Neural cell (in vitro differentiated cells): ENCODE measurements at regions not wholly inside any gene's neighbourhood (a gene's known extent, or its start where the extent isn't known, plus 50 kb on each side); places are given as distances from the start of the nearest gene placed in this dataset.

Experiments
- H2AFZ ChIP-seq: fragments of 200-600, 300-800 bp; sonication (generic), shearing (Covaris generic); 2 replicates; pipeline ENCODE4 v1.6.0; 2014; ENCODE audit warnings: low read depth, mild to moderate bottlenecking, antibody characterized with exemption, low read length, moderate library complexity
- H3F3A ChIP-seq: fragments of 200-600 bp; shearing (Covaris generic); 2 replicates; pipeline ENCODE4 v1.6.1; 2016; ENCODE audit warnings: mild to moderate bottlenecking, moderate library complexity, mixed read lengths, antibody characterized with exemption, low read length; ENCODE audit not compliant: insufficient read depth, poor library complexity, severe bottlenecking
- H3K27ac ChIP-seq: fragments of 200-600, 300-800 bp; sonication (generic), shearing (Covaris generic); 2 replicates; pipeline ENCODE4 v1.5.1; 2014; ENCODE audit warnings: mild to moderate bottlenecking, low read length, moderate library complexity
- H3K27me3 ChIP-seq: fragments of 300-800, 200-600 bp; sonication (generic), shearing (Covaris generic); 2 replicates; pipeline ENCODE4 v1.6.0; 2014; ENCODE audit warnings: mild to moderate bottlenecking, low read depth, low read length, moderate library complexity; ENCODE audit not compliant: insufficient read depth
- H3K36me3 ChIP-seq: fragments of 300-800, 200-600 bp; sonication (generic), shearing (Covaris generic); 2 replicates; pipeline ENCODE4 v1.5.1; 2014; ENCODE audit warnings: mild to moderate bottlenecking, antibody characterized with exemption, low read length, moderate library complexity; ENCODE audit not compliant: insufficient read depth
- H3K4me2 ChIP-seq: fragments of 300-800, 200-600 bp; sonication (generic), shearing (Covaris generic); 2 replicates; pipeline ENCODE4 v1.6.0; 2014; ENCODE audit warnings: mild to moderate bottlenecking, low read length
- H3K4me3 ChIP-seq: fragments of 300-800, 200-600 bp; sonication (generic), shearing (Covaris generic); 2 replicates; pipeline ENCODE4 v1.5.1; 2014; ENCODE audit warnings: mild to moderate bottlenecking, low read length, moderate library complexity
- H3K79me2 ChIP-seq: fragments of 200-600 bp; shearing (Covaris generic); replicated peaks from 2 replicates; pipeline ENCODE4 v1.6.0; 2014; ENCODE audit warnings: mild to moderate bottlenecking, low read length, moderate library complexity; ENCODE audit not compliant: insufficient read depth
- H3K9ac ChIP-seq: fragments of 300-800, 200-600 bp; sonication (generic), shearing (Covaris generic); 2 replicates; pipeline ENCODE4 v1.6.1; 2016; ENCODE audit warnings: mild to moderate bottlenecking, low read length, mixed read lengths
- H3K9me2 ChIP-seq: fragments of 200-600 bp; shearing (Covaris generic); 2 replicates; pipeline ENCODE4 v1.6.1; 2016; ENCODE audit warnings: mild to moderate bottlenecking, low read length, mixed read lengths; ENCODE audit not compliant: insufficient read depth
- H3K9me3 ChIP-seq: fragments of 200-600, 300-800 bp; sonication (generic), shearing (Covaris generic); 2 replicates; pipeline ENCODE4 v1.6.1; 2016; ENCODE audit warnings: mild to moderate bottlenecking, mixed run types, low read length, moderate library complexity, mixed read lengths
- H4K20me1 ChIP-seq: fragments of 200-600 bp; shearing (Covaris generic); 2 replicates; pipeline ENCODE4 v1.6.1; 2016; ENCODE audit warnings: mild to moderate bottlenecking, mixed run types; ENCODE audit not compliant: insufficient read depth
- CTCF ChIP-seq: fragments of 450-650 bp; IDR thresholded peaks from 2 replicates; pipeline ENCODE4 v1.5.1; 2014; ENCODE audit warnings: antibody characterized with exemption, mild to moderate bottlenecking, moderate library complexity; ENCODE audit not compliant: poor library complexity, severe bottlenecking
- EP300 ChIP-seq: fragments of 450-650 bp; conservative IDR thresholded peaks from 2 replicates; pipeline ENCODE4 v1.6.1; 2014; ENCODE audit warnings: antibody characterized with exemption, mild to moderate bottlenecking, moderate library complexity; ENCODE audit not compliant: poor library complexity, severe bottlenecking
- EZH2 ChIP-seq: fragments of 200-600, 300-800 bp; shearing (Covaris generic), sonication (generic); IDR thresholded peaks from 2 replicates; pipeline ENCODE4 v1.6.1; 2014; ENCODE audit warnings: antibody characterized with exemption, low read length, borderline replicate concordance, mild to moderate bottlenecking; ENCODE audit not compliant: insufficient read depth, poor library complexity, severe bottlenecking
- MXI1 ChIP-seq: fragments of 450-650 bp; conservative IDR thresholded peaks from 2 replicates; pipeline ENCODE4 v1.6.1; 2014; ENCODE audit warnings: antibody characterized with exemption, mild to moderate bottlenecking; ENCODE audit not compliant: poor library complexity, severe bottlenecking
- POLR2AphosphoS5 ChIP-seq: IDR thresholded peaks from 2 replicates; pipeline ENCODE4 v1.6.1; 2012
- RAD21 ChIP-seq: fragments of 450-650 bp; conservative IDR thresholded peaks from 2 replicates; pipeline ENCODE4 v1.6.1; 2014; ENCODE audit warnings: antibody characterized with exemption, mild to moderate bottlenecking, moderate library complexity
- REST ChIP-seq: IDR thresholded peaks from 2 replicates; pipeline ENCODE4 v1.6.1; 2012; ENCODE audit warnings: borderline replicate concordance
- SMC3 ChIP-seq: fragments of 450-650 bp; conservative IDR thresholded peaks from 2 replicates; pipeline ENCODE4 v1.6.1; 2014; ENCODE audit warnings: antibody characterized with exemption, mild to moderate bottlenecking, moderate library complexity; ENCODE audit not compliant: poor library complexity
- TAF1 ChIP-seq: IDR thresholded peaks from 2 replicates; pipeline ENCODE4 v1.6.1; 2012; ENCODE audit warnings: low read depth

- no peaks in the 10 kb centered on the region for H3K9me3 ChIP-seq
- no peak for TF ChIP-seq EP300
- TF ChIP-seq SMC3 = no peak
- no peak for TF ChIP-seq POLR2AphosphoS5
- no peak for TF ChIP-seq EZH2
- no peak for TF ChIP-seq RAD21
- TF ChIP-seq TAF1 = no peak
- no peak for TF ChIP-seq MXI1
- TF ChIP-seq REST = no peak
- no peak for TF ChIP-seq CTCF
- no peak overlapping the region for H3K9ac ChIP-seq
- no peaks in the 10 kb centered on the region for H3K79me2 ChIP-seq
- no peaks in the 10 kb centered on the region for H4K20me1 ChIP-seq
- H3K4me2 ChIP-seq = no peak overlapping the region
- no peaks in the 10 kb centered on the region for H3K27me3 ChIP-seq
- no peaks in the 10 kb centered on the region for H3K9me2 ChIP-seq
- H3K4me3 ChIP-seq = no peak overlapping the region
- H3F3A ChIP-seq = no peaks in the 10 kb centered on the region
- no peaks in the 10 kb centered on the region for H3K36me3 ChIP-seq
- no peak overlapping the region for H3K27ac ChIP-seq
- no peak overlapping the region for H2AFZ ChIP-seq
Observed at GRCh38 chr14:61202124-61202523, 79.0 kb downstream of the TMEM30B start.

- no peaks in the 10 kb centered on the region for H3K9me3 ChIP-seq
- H2AFZ ChIP-seq = no peak overlapping the region
- no peak overlapping the region for H3K9ac ChIP-seq
- H3F3A ChIP-seq = no peaks in the 10 kb centered on the region
- no peaks in the 10 kb centered on the region for H3K9me2 ChIP-seq
- H3K4me3 ChIP-seq = no peak overlapping the region
- no peaks in the 10 kb centered on the region for H3K79me2 ChIP-seq
- H4K20me1 ChIP-seq = no peaks in the 10 kb centered on the region
- no peaks in the 10 kb centered on the region for H3K27me3 ChIP-seq
- H3K36me3 ChIP-seq = no peaks in the 10 kb centered on the region
- no peak overlapping the region for H3K27ac ChIP-seq
- no peak for TF ChIP-seq RAD21
- no peak for TF ChIP-seq TAF1
- no peak for TF ChIP-seq EP300
- no peak for TF ChIP-seq SMC3
- TF ChIP-seq REST = no peak
- TF ChIP-seq MXI1 = no peak
- TF ChIP-seq EZH2 = no peak
- no peak for TF ChIP-seq POLR2AphosphoS5
- no peak overlapping the region for H3K4me2 ChIP-seq
Observed at GRCh38 chr14:61201171-61201570, 80.0 kb downstream of the TMEM30B start.
